IgD-negative memory B cell (primary cell): ENCODE measurements at regions not wholly inside any gene's neighbourhood (a gene's known extent, or its start where the extent isn't known, plus 50 kb on each side); places are given as distances from the start of the nearest gene placed in this dataset.
A peak's percentile ranks its signal among the peaks of the same experiment; 100 is the strongest.

ENCODE experiments used
- H3K27ac Mint-ChIP-seq, 3 donors: one replicate each; pipeline ENCODE4 v1.8.0; 2020 to 2022; ENCODE audit warnings: mild to moderate bottlenecking in 3 of 3, mixed read lengths in 3 of 3, moderate library complexity in 1 of 3
- H3K27me3 Mint-ChIP-seq: one replicate; pipeline ENCODE4 v1.8.0; 2021; ENCODE audit warnings: mixed read lengths
- H3K36me3 Mint-ChIP-seq: one replicate; pipeline ENCODE4 v1.8.0; 2020; ENCODE audit warnings: mild to moderate bottlenecking, mixed read lengths
- H3K4me1 Mint-ChIP-seq, 3 donors: one replicate each; pipeline ENCODE4 v1.8.0; 2020 to 2022; ENCODE audit warnings: mixed read lengths in 3 of 3, mild to moderate bottlenecking in 1 of 3
- H3K4me3 Mint-ChIP-seq, 4 donors: one replicate each; pipeline ENCODE4 v1.8.0; 2020 to 2022; ENCODE audit warnings: mild to moderate bottlenecking in 4 of 4, mixed read lengths in 4 of 4, moderate library complexity in 3 of 4
- H3K9me3 Mint-ChIP-seq, 3 donors: one replicate each; pipeline ENCODE4 v1.8.0; 2020 to 2021; ENCODE audit warnings: mixed read lengths in 3 of 3, mild to moderate bottlenecking in 1 of 3

DNA sequence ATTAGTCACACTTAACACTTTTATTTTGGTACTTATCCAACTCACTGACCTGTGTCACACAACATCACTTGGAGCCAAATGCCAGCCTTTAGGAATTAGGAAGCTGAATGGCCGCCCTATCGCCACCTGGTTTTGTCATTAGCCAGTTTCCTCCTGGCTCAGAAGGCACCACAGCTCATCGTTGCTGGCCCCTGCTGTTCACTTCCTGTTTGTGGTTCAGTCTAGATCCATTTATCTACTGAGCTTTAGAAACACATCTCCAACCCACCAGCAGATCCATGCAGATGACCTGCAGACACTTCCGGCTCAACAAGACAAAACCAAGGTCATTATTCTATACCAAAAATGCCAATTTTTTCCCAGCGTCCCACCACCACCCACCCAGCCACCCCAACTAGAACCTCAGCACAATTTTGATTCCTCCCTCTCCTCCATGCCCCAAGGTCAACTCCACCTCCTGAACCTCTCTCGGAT is 193.5 kb upstream of the NEBL start:
- Mint-ChIP-seq H3K27me3 (peaks cover 4% of the 10 kb centered on the region), H3K36me3 (no peaks in the 10 kb centered on the region), H3K9me3 (peaks cover 0 to 9% (median 2%) of the 10 kb centered on the region in 3 donors), H3K4me1 (peaks cover 0 to 4% (median 2%) of the 10 kb centered on the region in 3 donors), H3K27ac (no peak overlapping the region), H3K4me3 (no peak overlapping the region)

DNA sequence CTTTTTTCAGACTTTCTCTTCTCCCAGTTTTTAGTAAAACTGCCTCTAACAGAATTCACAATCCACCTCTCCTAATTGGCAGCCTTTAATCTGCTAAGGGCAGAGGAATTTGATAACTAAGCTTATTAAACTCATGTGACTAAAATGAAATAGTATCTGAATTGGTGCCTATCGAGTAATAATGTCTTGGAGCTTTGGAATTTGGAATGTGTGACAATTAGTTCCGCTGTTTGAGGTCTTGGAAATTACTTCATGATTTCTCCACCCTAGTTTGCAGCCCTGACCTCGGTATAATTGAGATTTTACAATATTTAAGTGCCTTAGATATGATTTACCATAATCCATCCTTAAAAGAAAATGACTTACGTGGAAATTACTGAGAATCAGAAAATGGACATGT is 190.4 kb upstream of the NEBL start:
- peaks cover 0 to 9% (median 0%) of the 10 kb centered on the region in 3 donors for H3K9me3 Mint-ChIP-seq
- peaks cover 4% of the 10 kb centered on the region for H3K27me3 Mint-ChIP-seq
- H3K4me1 Mint-ChIP-seq: peaks cover 0 to 4% (median 2%) of the 10 kb centered on the region in 3 donors
- no peaks in the 10 kb centered on the region for H3K36me3 Mint-ChIP-seq
- H3K27ac Mint-ChIP-seq: no peak overlapping the region
- no peak overlapping the region for H3K4me3 Mint-ChIP-seq

DNA sequence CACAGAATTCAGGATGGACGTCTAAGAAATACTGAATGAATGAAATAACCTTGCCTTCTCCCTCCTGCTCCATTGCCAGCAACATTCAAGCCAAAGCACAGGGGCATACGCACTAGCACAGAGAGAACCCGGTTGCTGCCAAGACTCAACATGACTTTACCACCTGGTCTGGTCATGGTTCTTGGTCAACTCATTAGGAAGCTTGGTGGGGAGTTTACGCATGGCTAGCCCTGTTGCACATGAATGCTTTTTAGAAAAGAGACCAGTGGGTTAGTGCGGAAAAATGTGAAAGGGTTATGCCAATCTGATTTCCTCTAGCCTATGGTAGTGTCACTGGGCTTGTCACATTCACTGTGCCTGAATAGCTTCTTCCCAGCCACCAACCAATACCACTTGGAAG is 187.6 kb upstream of the NEBL start:
- H3K27me3 Mint-ChIP-seq: peaks cover 6% of the 10 kb centered on the region
- peaks cover 0 to 3% (median under 1%) of the 10 kb centered on the region in 3 donors for H3K9me3 Mint-ChIP-seq
- no peak overlapping the region for H3K27ac Mint-ChIP-seq
- no peak overlapping the region for H3K4me3 Mint-ChIP-seq
- H3K4me1 Mint-ChIP-seq: peaks cover 0 to 2% (median 0%) of the 10 kb centered on the region in 3 donors
- H3K36me3 Mint-ChIP-seq: no peaks in the 10 kb centered on the region

DNA sequence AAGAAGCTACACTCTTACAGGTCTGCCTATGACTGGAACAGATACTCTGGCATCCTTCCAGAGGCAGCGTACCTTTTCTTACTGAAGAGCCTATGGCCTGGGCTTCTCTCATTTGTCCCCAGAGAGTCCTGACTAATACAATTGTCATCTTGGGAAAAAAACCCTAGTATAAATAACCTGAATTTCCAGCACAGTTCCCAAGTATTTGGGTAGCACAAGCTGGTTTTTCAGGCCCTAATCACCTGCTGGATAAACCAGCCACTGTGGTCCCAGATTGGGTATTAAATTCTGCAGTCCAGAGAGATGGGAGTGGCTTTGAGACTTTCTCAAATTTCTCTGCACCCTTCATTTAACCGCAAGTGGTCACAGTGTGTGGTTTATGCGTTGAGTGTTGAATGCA is 186.8 kb upstream of the NEBL start:
- H3K9me3 Mint-ChIP-seq: peaks cover 0 to 3% (median 0%) of the 10 kb centered on the region in 3 donors
- peaks cover 0 to 2% (median 0%) of the 10 kb centered on the region in 3 donors for H3K4me1 Mint-ChIP-seq
- no peak overlapping the region for H3K4me3 Mint-ChIP-seq
- no peak overlapping the region for H3K27ac Mint-ChIP-seq
- peaks cover 7% of the 10 kb centered on the region for H3K27me3 Mint-ChIP-seq
- no peaks in the 10 kb centered on the region for H3K36me3 Mint-ChIP-seq

DNA sequence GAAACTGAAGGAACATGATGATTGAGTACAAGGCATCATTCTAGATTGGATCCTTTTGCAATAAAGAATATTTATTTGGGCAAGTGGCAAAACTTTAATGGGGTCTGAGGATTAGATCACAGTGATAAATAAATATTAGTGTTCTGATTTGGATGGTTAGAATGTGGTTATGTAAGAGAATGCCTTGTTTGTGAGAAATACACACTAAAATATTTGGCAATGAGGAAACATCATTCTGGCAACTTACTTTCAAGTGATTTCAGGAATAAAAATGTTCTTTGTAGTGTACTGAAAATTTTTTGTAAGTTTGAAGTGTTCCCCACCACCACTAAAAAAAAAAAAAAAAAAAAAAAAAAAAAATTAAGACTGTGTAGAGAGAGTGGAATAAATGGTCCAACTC is 185.1 kb upstream of the NEBL start:
- no peak overlapping the region for H3K4me3 Mint-ChIP-seq
- peaks cover 3% of the 10 kb centered on the region for H3K27me3 Mint-ChIP-seq
- H3K36me3 Mint-ChIP-seq: no peaks in the 10 kb centered on the region
- peak overlapping the region in 1 of 3 donors; percentile 86 for H3K27ac Mint-ChIP-seq
- peaks cover 0 to 3% (median 0%) of the 10 kb centered on the region in 3 donors for H3K9me3 Mint-ChIP-seq
- H3K4me1 Mint-ChIP-seq: peaks cover 0 to 2% (median 0%) of the 10 kb centered on the region in 3 donors

DNA sequence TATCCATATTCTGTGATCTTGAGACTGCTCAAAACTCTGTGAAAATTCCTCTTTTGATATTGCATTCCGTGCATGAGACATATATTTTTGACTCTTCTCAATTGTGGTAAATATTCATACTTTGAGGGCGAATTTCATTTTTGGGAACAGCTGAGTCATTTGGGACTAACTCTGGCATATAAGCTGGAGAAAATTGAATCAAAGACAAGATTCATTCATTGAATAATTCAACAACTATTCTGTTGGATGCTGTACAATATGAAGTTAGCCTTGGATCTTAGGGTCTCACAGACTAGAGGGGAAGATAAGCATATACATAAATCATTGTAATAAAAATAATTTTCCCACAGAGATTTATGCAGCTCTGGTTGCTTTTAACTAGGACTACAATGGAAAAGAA is 183.2 kb upstream of the NEBL start:
- no peaks in the 10 kb centered on the region for H3K4me1 Mint-ChIP-seq
- H3K27me3 Mint-ChIP-seq: peaks cover 3% of the 10 kb centered on the region
- peaks cover 0 to 3% (median 0%) of the 10 kb centered on the region in 3 donors for H3K9me3 Mint-ChIP-seq
- H3K27ac Mint-ChIP-seq: no peak overlapping the region
- H3K4me3 Mint-ChIP-seq: no peak overlapping the region
- H3K36me3 Mint-ChIP-seq: no peaks in the 10 kb centered on the region

DNA sequence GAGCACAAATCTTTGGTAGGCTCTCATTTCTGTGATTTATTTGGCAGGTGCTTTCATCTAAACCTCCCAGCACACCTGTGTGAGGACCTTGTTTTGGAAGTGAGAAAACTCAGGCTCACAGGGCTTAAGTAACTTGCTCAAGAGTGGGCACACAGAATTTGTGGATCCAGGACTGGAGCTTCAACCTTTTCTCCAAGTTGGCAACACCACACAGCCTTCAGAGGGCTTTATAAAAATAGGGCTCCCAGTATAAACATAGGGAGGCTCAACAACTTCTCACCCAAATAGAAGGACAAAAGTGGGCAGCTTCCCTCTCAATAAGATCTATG is 182.2 kb upstream of the NEBL start:
- Mint-ChIP-seq H3K27me3 (peaks cover 3% of the 10 kb centered on the region), H3K27ac (no peak overlapping the region), H3K9me3 (peaks cover 0 to 3% (median 0%) of the 10 kb centered on the region in 3 donors), H3K4me1 (no peaks in the 10 kb centered on the region), H3K36me3 (no peaks in the 10 kb centered on the region), H3K4me3 (no peak overlapping the region)

DNA sequence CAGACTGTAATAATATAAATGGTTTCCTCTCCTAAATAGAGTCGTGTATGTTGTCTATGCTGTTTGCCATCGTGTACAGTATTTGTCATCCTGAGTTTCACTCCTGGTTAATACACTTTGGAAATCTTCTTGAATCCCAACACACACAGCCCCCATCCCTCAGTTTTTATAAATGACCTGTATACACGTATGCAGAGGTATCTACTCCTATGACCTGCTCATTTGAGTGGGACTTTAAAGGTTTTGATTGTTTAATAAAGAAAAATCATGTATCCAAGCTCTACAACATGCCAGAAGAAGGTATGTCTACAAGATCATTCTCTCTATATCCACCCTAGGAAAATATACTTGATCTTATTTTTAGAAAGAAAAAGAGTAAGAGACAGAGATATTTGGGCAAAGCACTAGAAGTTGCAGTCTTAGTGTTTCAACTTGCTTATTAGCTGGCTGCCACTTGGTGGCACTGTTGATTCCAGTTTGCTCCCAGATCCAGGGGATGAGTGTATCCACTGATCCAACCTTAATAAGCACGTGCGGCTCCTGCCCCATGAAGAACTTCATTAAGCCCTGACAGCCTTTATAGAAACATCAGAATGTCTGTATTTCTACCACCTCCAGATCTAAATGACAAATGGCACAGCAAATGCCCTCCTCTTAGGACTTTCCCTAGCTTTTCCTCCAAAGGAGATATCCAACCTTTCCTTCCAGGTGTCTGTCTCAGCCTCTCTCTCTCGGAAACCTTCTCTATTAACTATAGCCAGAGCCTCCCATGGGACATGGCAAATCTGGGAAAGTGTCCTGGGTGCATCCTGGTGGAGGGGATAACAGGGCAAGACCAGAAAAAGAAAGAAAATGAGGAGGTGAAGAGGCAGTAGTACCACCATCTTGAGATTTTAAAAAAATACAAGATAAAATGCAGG is 181.6 kb upstream of the NEBL start:
- Mint-ChIP-seq H3K4me3 (no peak overlapping the region), H3K9me3 (peaks cover 0 to 3% (median 0%) of the 10 kb centered on the region in 3 donors), H3K27me3 (peaks cover 3% of the 10 kb centered on the region)

DNA sequence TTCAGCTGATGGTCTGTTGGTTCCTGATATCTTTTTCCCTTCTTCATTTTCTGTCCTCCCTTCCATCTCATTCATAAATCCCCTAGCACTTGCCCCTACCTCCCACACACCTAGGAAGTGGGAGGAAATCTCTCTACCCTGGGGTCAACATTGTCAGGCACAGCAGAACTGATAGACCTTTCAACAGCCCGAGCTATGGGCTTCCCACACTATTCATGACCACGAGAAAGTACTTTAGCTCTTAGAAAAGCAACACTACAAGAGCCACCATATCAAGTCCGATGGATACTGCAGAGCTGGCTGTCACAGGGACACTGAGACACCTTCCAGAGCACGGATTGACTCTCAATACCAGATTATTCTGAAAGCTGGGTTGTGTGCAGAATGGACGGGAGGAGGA is 180.6 kb upstream of the NEBL start:
- Mint-ChIP-seq H3K4me1 (no peaks in the 10 kb centered on the region), H3K4me3 (no peak overlapping the region), H3K27me3 (peaks cover 3% of the 10 kb centered on the region), H3K9me3 (peaks cover 0 to 3% (median 0%) of the 10 kb centered on the region in 3 donors), H3K27ac (peak overlapping the region in 1 of 3 donors; percentile 76), H3K36me3 (no peaks in the 10 kb centered on the region)

More for the DNA sequence above, 181.6 kb upstream of the NEBL start:
- Mint-ChIP-seq H3K27ac (no peak overlapping the region), H3K36me3 (no peaks in the 10 kb centered on the region), H3K4me1 (no peaks in the 10 kb centered on the region)

DNA sequence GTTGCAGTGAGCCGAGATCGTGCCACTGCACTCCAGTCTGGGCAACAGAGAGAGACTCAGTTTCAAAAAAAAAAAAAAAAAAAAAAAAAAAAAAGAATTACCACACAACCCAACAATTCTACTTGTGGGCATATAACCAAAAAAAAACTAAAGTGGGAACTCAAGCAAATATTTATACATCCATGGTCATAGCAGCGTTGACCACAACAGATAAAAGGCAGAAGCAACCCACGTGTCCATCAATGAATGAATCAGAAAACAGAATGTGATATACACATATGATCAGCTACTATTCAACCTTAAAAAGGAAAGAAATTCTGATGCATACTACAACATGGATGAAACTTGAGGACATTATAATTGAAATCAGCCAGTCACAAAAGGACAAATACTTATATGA is 179.3 kb upstream of the NEBL start:
- no peak overlapping the region for H3K4me3 Mint-ChIP-seq
- H3K9me3 Mint-ChIP-seq: peaks cover 0 to under 1% (median 0%) of the 10 kb centered on the region in 3 donors
- H3K4me1 Mint-ChIP-seq: no peaks in the 10 kb centered on the region
- peak overlapping the region in 1 of 3 donors; percentile 6 for H3K27ac Mint-ChIP-seq
- peaks cover 3% of the 10 kb centered on the region for H3K27me3 Mint-ChIP-seq
- H3K36me3 Mint-ChIP-seq: no peaks in the 10 kb centered on the region

DNA sequence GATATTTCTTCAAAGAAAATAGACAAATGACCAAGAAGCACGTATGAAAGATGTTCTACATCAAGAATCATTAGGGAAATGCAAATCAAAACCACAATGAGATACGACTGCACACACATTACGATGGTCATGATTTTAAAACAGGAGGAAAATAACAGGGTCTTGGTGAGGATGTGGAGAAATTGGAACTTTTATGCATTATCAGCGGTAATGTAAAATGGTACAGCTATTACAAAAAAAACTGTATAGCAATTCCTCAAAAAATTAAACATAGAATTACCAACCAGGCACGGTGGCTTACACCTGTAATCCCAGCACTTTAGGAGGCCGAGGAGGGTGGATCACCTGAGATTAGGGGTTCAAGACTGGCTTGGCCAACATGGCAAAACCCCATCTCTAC is 178.8 kb upstream of the NEBL start:
- Mint-ChIP-seq H3K9me3 (no peaks in the 10 kb centered on the region), H3K4me1 (no peaks in the 10 kb centered on the region), H3K27me3 (peaks cover 1% of the 10 kb centered on the region), H3K36me3 (no peaks in the 10 kb centered on the region), H3K27ac (no peak overlapping the region), H3K4me3 (no peak overlapping the region)

DNA sequence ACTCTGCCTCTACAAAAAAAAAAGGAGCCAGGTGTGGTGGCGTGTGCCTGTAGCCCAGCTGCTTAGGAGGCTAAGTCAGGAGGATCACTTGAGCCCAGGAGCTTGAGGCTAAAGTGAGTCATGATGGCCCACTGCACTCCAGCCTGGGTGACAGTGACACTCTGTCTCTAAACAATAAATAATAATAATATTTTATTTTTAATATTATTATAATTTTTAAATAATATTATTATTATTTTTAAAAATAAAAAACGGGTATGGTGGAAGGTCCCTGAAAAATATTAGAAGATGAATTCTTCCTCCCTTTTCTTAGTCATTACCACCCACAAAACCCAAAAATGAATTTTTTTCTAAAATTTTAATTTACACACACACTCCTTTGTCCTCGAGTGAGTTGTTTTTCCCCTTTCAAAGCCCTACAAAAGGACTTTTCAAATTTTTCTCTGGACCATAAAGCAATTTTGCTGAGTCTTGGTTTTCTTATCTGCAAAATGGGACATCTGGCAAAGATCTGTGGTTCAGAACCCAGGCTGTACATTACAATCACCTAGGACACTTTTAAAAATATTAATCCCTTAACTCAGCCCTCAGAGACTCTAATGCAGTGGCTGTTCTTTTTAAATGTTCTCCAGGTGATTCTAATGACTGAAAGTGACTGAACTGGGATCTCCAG is 174.0 kb upstream of the NEBL start:
- Mint-ChIP-seq H3K27ac (no peak overlapping the region), H3K4me3 (no peak overlapping the region), H3K9me3 (no peaks in the 10 kb centered on the region), H3K27me3 (peaks cover 2% of the 10 kb centered on the region), H3K4me1 (no peaks in the 10 kb centered on the region), H3K36me3 (no peaks in the 10 kb centered on the region)

DNA sequence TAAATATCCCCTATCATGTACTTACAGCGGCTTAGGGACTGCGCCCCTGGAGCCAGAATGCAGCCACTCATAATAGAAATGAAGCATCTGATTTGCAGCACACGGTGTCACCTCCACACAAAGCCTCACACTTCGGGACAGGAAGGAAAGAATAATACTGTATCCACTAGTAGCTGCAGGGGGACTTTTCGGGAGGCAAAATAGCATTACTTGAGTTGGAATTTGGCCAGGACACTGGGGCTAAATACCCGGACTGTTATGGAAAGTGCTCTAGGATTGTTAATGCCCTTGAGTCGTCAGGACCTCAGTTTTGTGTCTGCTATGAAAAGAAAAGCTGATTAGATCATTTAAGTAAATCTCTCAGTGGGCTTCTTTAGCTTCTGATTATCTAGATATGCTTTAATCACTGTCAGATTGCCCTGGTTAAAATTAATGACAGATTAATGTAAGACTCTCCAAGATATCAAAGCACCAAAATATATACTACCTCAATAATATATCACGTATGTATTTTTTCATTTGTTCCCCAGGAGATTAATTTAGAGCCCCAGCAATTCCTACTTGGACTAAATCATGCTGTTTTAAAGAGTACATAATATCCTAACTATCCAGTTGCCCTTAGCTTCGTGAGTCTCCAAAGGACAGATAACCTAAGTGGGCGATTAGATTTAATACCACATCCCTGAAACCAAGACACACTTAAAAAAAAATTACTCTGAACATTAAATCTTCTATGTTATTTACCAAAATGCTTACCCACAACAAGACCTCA is 173.0 kb upstream of the NEBL start:
- Mint-ChIP-seq H3K4me3 (no peak overlapping the region), H3K4me1 (no peaks in the 10 kb centered on the region), H3K27me3 (peaks cover 2% of the 10 kb centered on the region), H3K36me3 (no peaks in the 10 kb centered on the region), H3K27ac (no peak overlapping the region), H3K9me3 (no peaks in the 10 kb centered on the region)

DNA sequence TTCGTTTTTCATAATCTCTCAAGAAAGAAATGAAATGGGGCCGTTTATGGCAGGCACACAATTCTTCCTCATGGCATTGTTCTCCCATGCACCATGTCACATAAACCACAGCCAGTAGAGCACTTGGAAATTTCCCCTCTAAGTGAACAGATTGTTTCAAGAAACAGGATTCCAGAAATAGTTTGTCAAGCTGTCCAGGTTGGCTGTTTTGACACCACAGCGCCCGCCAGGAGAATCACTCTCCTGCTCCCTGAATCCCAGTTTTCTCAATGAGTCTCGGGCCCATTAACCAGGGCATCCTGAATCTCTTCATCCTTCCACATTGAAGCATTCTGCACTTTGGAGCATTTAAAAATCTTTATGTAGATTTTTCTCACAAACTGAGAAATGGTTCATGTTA is 172.2 kb upstream of the NEBL start:
- Mint-ChIP-seq H3K9me3 (no peaks in the 10 kb centered on the region), H3K27ac (no peak overlapping the region), H3K36me3 (no peaks in the 10 kb centered on the region)

More for the DNA sequence above, 172.2 kb upstream of the NEBL start:
- H3K4me1 Mint-ChIP-seq: no peaks in the 10 kb centered on the region
- peaks cover 2% of the 10 kb centered on the region for H3K27me3 Mint-ChIP-seq
- H3K4me3 Mint-ChIP-seq: no peak overlapping the region
